ENCODE measurements at regions not wholly inside any gene's neighbourhood (a gene's known extent, or its start where the extent isn't known, plus 50 kb on each side); places are given as distances from the start of the nearest gene placed in this dataset.
"Not testable (repeated sequence)": the region's sequence is repeated elsewhere in the genome, so short reads cannot be mapped to it uniquely, and the experiment has no call there.

DNA sequence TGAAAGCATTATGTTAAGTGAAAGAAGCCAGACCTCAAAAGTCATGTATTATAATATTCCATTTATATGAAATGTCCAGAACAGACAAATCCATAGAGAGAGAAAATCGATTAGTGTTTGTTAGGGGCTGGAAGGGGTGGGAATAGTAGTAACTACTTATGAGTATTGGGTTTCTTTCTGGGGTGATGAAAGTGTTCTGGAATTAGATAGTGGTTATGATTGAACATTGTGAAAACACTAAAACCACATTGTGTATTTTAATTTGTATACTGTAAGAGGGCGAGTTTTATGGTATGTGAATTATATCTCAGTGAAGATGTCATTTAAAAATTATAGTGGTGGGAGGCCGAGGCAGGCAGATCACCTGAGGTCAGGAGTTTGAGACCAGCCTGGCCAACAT lies 52.0 kb upstream of the KIF13A start:
- ATAC-seq (ENCODE audit: low read depth) (peak; percentile 27), DNase-seq (peak; percentile 70)
- peak overlapping the region; percentile 7 for H2BK5ac ChIP-seq (ENCODE audit: low read depth, low read length, poor library complexity, severe bottlenecking)
- no peak overlapping the region for H3K27ac ChIP-seq (ENCODE audit: insufficient read depth, low read length)
- H2AK5ac ChIP-seq (ENCODE audit: low read depth, low read length) = no peak overlapping the region
- in situ Hi-C loops (cut with MboI; ENCODE audit: low sequenced_read_pairs) = no loop called here
- no peak overlapping the region for H3K56ac ChIP-seq (ENCODE audit: extremely low read depth, insufficient read depth, low read length)
- H2BK20ac ChIP-seq (ENCODE audit: low read depth, low read length) = no peak overlapping the region; the same call in 1 of the 2 replicates
- no peaks in the 10 kb centered on the region for H3K9me1 ChIP-seq (ENCODE audit: insufficient read depth, low read length)
- H3K4me3 ChIP-seq (ENCODE audit: insufficient read depth, low read depth, low read length) = no peak overlapping the region
- no peak overlapping the region for H3K23ac ChIP-seq (ENCODE audit: low read depth, low read length)
- no peak overlapping the region for H4K5ac ChIP-seq (ENCODE audit: low read depth, low read length)
- H2AK9ac ChIP-seq (replicated peaks; ENCODE audit: low read depth, low read length, poor library complexity) = no peak overlapping the region
- H3K9ac ChIP-seq (ENCODE audit: low read depth, low read length) = no peak overlapping the region
- no CpG with 5 or more reads among the region's 3 CpGs for WGBS, 2 experiments (ENCODE audit: extremely low coverage in 2 of 2, insufficient read length in 1 of 2)
- no peaks in the 10 kb centered on the region for H3K9me3 ChIP-seq (ENCODE audit: control insufficient read depth, insufficient read depth, low read length)
- 0 out of 2 replicates have a peak, but pooled peaks cover 2% of the 10 kb centered on the region for H3K27me3 ChIP-seq (ENCODE audit: control insufficient read depth, insufficient read depth, low read length)
- H4K8ac ChIP-seq (ENCODE audit: low read depth in 2 of 2, low read length in 2 of 2) = no peak overlapping the region
- TF ChIP-seq RFX5 (IDR thresholded peaks at IDR 0.05; ENCODE audit: low read depth, low read length) = no peak
- peak; percentile 9; the same call in 1 of the 2 replicates for TF ChIP-seq CEBPB (IDR thresholded peaks at IDR 0.05; ENCODE audit: low read depth, low read length)
- H2BK120ac ChIP-seq (ENCODE audit: low read depth, low read length) = no peak overlapping the region
- no peaks in the 10 kb centered on the region for H4K20me1 ChIP-seq (ENCODE audit: insufficient read depth, low read length)
- no peaks in the 10 kb centered on the region for H3K36me3 ChIP-seq (ENCODE audit: control insufficient read depth, insufficient read depth, low read length)
- no TSS peak for BruUV-seq (replicated peaks)
- no peak overlapping the region for H4K91ac ChIP-seq (ENCODE audit: insufficient read depth, low read depth, low read length)
- no peak overlapping the region for H3K4me2 ChIP-seq (ENCODE audit: low read depth, low read length)
- no peak overlapping the region for H2BK15ac ChIP-seq (ENCODE audit: low read depth, low read length)
- no peak overlapping the region for H3K14ac ChIP-seq (replicated peaks; ENCODE audit: low read depth, low read length)
- H3K18ac ChIP-seq (ENCODE audit: low read depth, low read length) = no peak overlapping the region
- H2AFZ ChIP-seq (replicated peaks; ENCODE audit: low read length, poor library complexity) = no peak overlapping the region
- ChIA-PET POLR2A (ENCODE audit: unreplicated experiment) (no interaction called here), CTCF (no interaction called here)
- no peak overlapping the region for H3K4ac ChIP-seq (ENCODE audit: low read depth, low read length)
- dilution Hi-C loops (cut with HindIII; ENCODE audit: low sequenced_read_pairs, unreplicated experiment) = no loop called here
- H3K79me1 ChIP-seq (ENCODE audit: low read depth in 1 of 2, low read length in 2 of 2) = no peaks in the 10 kb centered on the region
- intact Hi-C loops (cut with micrococcal nuclease) = loop anchor here (5.0 kb wide), 1 partner anchor 47 kb away; no protein-coding TSS in a partner anchor
- H3K4me1 ChIP-seq (ENCODE audit: control insufficient read depth, insufficient read depth, low read length) = peaks cover 13% of the 10 kb centered on the region

DNA sequence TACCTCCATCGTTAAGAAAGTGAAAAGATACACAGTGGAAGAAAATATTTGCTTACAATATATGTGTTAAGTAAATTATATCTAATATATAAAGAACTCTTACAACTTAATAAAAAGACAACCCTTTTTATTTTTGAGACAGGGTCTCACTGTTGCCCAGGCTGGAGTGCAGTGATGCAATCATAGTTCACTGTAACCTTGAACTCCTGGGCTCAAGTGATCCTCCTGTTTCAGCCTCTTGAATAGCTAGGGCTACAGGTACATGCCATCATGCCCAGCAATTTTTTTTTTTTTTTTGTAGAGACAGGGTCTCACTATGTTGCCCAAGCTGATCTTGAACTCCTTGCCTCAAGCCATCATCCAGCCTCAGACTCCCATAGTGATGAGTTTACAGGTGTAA lies 50.8 kb upstream of the KIF13A start:
- H3K4me2 ChIP-seq (ENCODE audit: low read depth, low read length); H3K56ac ChIP-seq (ENCODE audit: extremely low read depth, insufficient read depth, low read length); H3K9ac ChIP-seq (ENCODE audit: low read depth, low read length); H2BK120ac ChIP-seq (ENCODE audit: low read depth, low read length); BruUV-seq (replicated peaks); H2AK5ac ChIP-seq (ENCODE audit: low read depth, low read length); H2BK15ac ChIP-seq (ENCODE audit: low read depth, low read length); H4K20me1 ChIP-seq (ENCODE audit: insufficient read depth, low read length); POLR2A ChIA-PET (ENCODE audit: unreplicated experiment); ATAC-seq (ENCODE audit: low read depth); DNase-seq; H3K14ac ChIP-seq (replicated peaks; ENCODE audit: low read depth, low read length); H2BK20ac ChIP-seq (ENCODE audit: low read depth, low read length); in situ Hi-C loops (cut with MboI; ENCODE audit: low sequenced_read_pairs); dilution Hi-C loops (cut with HindIII; ENCODE audit: low sequenced_read_pairs, unreplicated experiment); H3K27me3 ChIP-seq (ENCODE audit: control insufficient read depth, insufficient read depth, low read length); H3K36me3 ChIP-seq (ENCODE audit: control insufficient read depth, insufficient read depth, low read length); H3K9me3 ChIP-seq (ENCODE audit: control insufficient read depth, insufficient read depth, low read length); H3K9me1 ChIP-seq (ENCODE audit: insufficient read depth, low read length); CTCF ChIA-PET; H2BK5ac ChIP-seq (ENCODE audit: low read depth, low read length, poor library complexity, severe bottlenecking); H4K5ac ChIP-seq (ENCODE audit: low read depth, low read length); H3K4ac ChIP-seq (ENCODE audit: low read depth, low read length); H3K79me1 ChIP-seq (ENCODE audit: low read depth in 1 of 2, low read length in 2 of 2); H3K4me3 ChIP-seq (ENCODE audit: insufficient read depth, low read depth, low read length); H3K23ac ChIP-seq (ENCODE audit: low read depth, low read length); H4K91ac ChIP-seq (ENCODE audit: insufficient read depth, low read depth, low read length); H3K27ac ChIP-seq (ENCODE audit: insufficient read depth, low read length); H4K8ac ChIP-seq (ENCODE audit: low read depth in 2 of 2, low read length in 2 of 2); H2AK9ac ChIP-seq (replicated peaks; ENCODE audit: low read depth, low read length, poor library complexity); H2AFZ ChIP-seq (replicated peaks; ENCODE audit: low read length, poor library complexity); H3K18ac ChIP-seq (ENCODE audit: low read depth, low read length): not testable (repeated sequence)
- H3K4me1 ChIP-seq (ENCODE audit: control insufficient read depth, insufficient read depth, low read length) = peaks cover 13% of the 10 kb centered on the region
- no CpG with 5 or more reads among the region's 1 CpG for WGBS, 2 experiments (ENCODE audit: extremely low coverage in 2 of 2, insufficient read length in 1 of 2)
- intact Hi-C loops (cut with micrococcal nuclease) = loop anchor here (5.0 kb wide), 1 partner anchor 46 kb away; no protein-coding TSS in a partner anchor
